Breast epithelium (tissue), 3 donors: ENCODE measurements at regions not wholly inside any gene's neighbourhood (a gene's known extent, or its start where the extent isn't known, plus 50 kb on each side); places are given as distances from the start of the nearest gene placed in this dataset.

ENCODE experiments used
- POLR2A ChIP-seq: fragments of 450-650 bp; IDR thresholded peaks from one replicate; pipeline ENCODE4 v1.6.1; 2016; ENCODE audit warnings: antibody characterized with exemption, mild to moderate bottlenecking, moderate library complexity
- POLR2AphosphoS5 ChIP-seq, 3 donors: sonication (generic); formaldehyde crosslinking; IDR thresholded peaks; one replicate each; pipeline ENCODE4 v1.6.1; 2017; ENCODE audit warnings: antibody characterized with exemption in 3 of 3
- TF ChIP-seq, protein P1 (sequence below), 3 donors: fragments of 450-650 bp; IDR thresholded peaks; one replicate each; pipeline ENCODE4 v1.5.1; 2016 to 2017; ENCODE audit warnings: antibody characterized with exemption in 3 of 3, mild to moderate bottlenecking in 3 of 3, moderate library complexity in 3 of 3

DNA sequence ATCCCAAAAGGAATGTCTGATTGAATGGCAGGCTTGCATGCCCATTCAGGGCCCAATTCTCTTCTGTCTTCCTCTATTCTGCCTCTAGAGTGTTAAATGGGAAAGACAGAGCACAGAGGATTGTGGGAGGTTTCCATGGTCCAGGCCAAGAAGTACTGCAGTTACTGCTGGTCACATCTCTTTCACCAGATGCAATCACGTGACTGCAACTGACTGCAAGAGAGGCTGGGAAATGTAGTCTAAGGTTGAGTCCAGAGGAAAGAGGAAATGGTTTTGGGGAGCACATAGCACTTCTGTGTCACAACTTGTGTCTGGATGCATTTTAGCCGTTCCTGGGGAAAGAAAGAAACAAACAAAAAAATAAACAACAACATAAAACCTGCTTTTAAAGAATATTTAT lies 336.4 kb upstream of the BTBD3 start:
- TF ChIP-seq, protein P1, sequence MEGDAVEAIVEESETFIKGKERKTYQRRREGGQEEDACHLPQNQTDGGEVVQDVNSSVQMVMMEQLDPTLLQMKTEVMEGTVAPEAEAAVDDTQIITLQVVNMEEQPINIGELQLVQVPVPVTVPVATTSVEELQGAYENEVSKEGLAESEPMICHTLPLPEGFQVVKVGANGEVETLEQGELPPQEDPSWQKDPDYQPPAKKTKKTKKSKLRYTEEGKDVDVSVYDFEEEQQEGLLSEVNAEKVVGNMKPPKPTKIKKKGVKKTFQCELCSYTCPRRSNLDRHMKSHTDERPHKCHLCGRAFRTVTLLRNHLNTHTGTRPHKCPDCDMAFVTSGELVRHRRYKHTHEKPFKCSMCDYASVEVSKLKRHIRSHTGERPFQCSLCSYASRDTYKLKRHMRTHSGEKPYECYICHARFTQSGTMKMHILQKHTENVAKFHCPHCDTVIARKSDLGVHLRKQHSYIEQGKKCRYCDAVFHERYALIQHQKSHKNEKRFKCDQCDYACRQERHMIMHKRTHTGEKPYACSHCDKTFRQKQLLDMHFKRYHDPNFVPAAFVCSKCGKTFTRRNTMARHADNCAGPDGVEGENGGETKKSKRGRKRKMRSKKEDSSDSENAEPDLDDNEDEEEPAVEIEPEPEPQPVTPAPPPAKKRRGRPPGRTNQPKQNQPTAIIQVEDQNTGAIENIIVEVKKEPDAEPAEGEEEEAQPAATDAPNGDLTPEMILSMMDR (IDR thresholded peaks at IDR 0.05): no peak
- TF ChIP-seq POLR2AphosphoS5 (IDR thresholded peaks at IDR 0.05) (no peak), POLR2A (no peak)
